GM23338 (cell line): ENCODE measurements at regions not wholly inside any gene's neighbourhood (a gene's known extent, or its start where the extent isn't known, plus 50 kb on each side); places are given as distances from the start of the nearest gene placed in this dataset.

Experiments
- CREB1 ChIP-seq: fragments of 250-450 bp; sonication (Bioruptor Pico); IDR thresholded peaks from 2 replicates; pipeline ENCODE4 v1.5.0; 2020; ENCODE audit warnings: low read depth, mild to moderate bottlenecking, moderate library complexity
- EZH2 ChIP-seq: fragments of 200-600 bp; sonication (generic); IDR thresholded peaks from one replicate; pipeline ENCODE4 v1.8.0; 2017; ENCODE audit warnings: antibody characterized with exemption, mild to moderate bottlenecking, low read depth; ENCODE audit not compliant: unreplicated experiment
- EZH2phosphoT487 ChIP-seq: fragments of 200-600 bp; sonication (generic); IDR thresholded peaks from one replicate; pipeline ENCODE4 v1.8.1; 2018; ENCODE audit warnings: antibody characterized with exemption; ENCODE audit not compliant: unreplicated experiment
- JUNB ChIP-seq: IDR thresholded peaks from one replicate; pipeline ENCODE4 v1.6.1; 2016; ENCODE audit warnings: antibody characterized with exemption; ENCODE audit not compliant: unreplicated experiment
- NANOG ChIP-seq: IDR thresholded peaks from 2 replicates; pipeline ENCODE4 v1.6.1; 2016; ENCODE audit warnings: antibody characterized with exemption, borderline replicate concordance
- POLR2AphosphoS5 ChIP-seq: IDR thresholded peaks from 2 replicates; pipeline ENCODE4 v1.6.1; 2016; ENCODE audit warnings: antibody characterized with exemption, low read depth
- STAT1 ChIP-seq: IDR thresholded peaks from one replicate; pipeline ENCODE4 v1.6.1; 2016; ENCODE audit warnings: antibody characterized with exemption; ENCODE audit not compliant: unreplicated experiment
- ZNF114 ChIP-seq: fragments of 250-450 bp; sonication (Bioruptor Pico); IDR thresholded peaks from 2 replicates; pipeline ENCODE4 v1.5.0; 2020; ENCODE audit warnings: mild to moderate bottlenecking, moderate library complexity
- ZNF331 ChIP-seq: fragments of 250-450 bp; sonication (Bioruptor Pico); IDR thresholded peaks from 2 replicates; pipeline ENCODE4 v1.5.0; 2020; ENCODE audit warnings: low read depth, mild to moderate bottlenecking, moderate library complexity
- TF ChIP-seq, protein P1 (sequence below): IDR thresholded peaks from one replicate; pipeline ENCODE4 v1.6.1; 2018; ENCODE audit warnings: antibody characterized with exemption; ENCODE audit not compliant: unreplicated experiment
- TF ChIP-seq, protein P2 (sequence below), 2 experiments: fragments of 200-600 bp in 1 of 2; sonication (generic) in 1 of 2; conservative IDR thresholded peaks; 2 replicates each; pipeline versions ENCODE4 v1.5.1 to v1.6.1; 2016 to 2017; ENCODE audit warnings: antibody characterized with exemption in 2 of 2, low read depth in 2 of 2, mild to moderate bottlenecking in 2 of 2, moderate library complexity in 1 of 2
- TF ChIP-seq, protein P3 (sequence below): IDR thresholded peaks from 2 replicates; pipeline ENCODE4 v1.6.1; 2016; ENCODE audit warnings: antibody characterized with exemption
- TF ChIP-seq, protein P4 (sequence below): fragments of 250-450 bp; sonication (Bioruptor Pico); IDR thresholded peaks from 2 replicates; pipeline ENCODE4 v1.5.0; 2020; ENCODE audit warnings: mild to moderate bottlenecking, moderate library complexity

DNA sequence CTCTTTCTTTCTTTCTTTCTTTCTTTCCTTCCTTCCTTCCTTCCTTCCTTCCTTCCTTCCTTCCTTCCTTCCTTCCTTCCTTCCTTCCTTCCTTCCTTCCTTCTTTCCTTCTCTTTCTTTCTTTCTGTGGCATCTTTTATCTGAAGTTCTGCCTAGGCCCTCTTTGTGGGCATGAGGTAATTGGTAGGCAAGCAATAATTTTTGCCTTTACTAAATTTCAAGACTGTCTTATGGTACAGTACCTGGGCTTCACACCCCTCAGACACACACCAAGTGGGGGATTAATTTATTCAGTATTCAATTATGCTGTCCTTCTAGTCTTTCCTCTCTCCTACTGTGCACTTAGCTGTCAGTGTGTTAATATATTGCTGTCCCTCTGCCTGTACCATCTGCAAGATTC lies 155.5 kb downstream of the OXSM start:
- TF ChIP-seq, protein P1, sequence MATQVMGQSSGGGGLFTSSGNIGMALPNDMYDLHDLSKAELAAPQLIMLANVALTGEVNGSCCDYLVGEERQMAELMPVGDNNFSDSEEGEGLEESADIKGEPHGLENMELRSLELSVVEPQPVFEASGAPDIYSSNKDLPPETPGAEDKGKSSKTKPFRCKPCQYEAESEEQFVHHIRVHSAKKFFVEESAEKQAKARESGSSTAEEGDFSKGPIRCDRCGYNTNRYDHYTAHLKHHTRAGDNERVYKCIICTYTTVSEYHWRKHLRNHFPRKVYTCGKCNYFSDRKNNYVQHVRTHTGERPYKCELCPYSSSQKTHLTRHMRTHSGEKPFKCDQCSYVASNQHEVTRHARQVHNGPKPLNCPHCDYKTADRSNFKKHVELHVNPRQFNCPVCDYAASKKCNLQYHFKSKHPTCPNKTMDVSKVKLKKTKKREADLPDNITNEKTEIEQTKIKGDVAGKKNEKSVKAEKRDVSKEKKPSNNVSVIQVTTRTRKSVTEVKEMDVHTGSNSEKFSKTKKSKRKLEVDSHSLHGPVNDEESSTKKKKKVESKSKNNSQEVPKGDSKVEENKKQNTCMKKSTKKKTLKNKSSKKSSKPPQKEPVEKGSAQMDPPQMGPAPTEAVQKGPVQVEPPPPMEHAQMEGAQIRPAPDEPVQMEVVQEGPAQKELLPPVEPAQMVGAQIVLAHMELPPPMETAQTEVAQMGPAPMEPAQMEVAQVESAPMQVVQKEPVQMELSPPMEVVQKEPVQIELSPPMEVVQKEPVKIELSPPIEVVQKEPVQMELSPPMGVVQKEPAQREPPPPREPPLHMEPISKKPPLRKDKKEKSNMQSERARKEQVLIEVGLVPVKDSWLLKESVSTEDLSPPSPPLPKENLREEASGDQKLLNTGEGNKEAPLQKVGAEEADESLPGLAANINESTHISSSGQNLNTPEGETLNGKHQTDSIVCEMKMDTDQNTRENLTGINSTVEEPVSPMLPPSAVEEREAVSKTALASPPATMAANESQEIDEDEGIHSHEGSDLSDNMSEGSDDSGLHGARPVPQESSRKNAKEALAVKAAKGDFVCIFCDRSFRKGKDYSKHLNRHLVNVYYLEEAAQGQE: no peak
- TF ChIP-seq, protein P2, sequence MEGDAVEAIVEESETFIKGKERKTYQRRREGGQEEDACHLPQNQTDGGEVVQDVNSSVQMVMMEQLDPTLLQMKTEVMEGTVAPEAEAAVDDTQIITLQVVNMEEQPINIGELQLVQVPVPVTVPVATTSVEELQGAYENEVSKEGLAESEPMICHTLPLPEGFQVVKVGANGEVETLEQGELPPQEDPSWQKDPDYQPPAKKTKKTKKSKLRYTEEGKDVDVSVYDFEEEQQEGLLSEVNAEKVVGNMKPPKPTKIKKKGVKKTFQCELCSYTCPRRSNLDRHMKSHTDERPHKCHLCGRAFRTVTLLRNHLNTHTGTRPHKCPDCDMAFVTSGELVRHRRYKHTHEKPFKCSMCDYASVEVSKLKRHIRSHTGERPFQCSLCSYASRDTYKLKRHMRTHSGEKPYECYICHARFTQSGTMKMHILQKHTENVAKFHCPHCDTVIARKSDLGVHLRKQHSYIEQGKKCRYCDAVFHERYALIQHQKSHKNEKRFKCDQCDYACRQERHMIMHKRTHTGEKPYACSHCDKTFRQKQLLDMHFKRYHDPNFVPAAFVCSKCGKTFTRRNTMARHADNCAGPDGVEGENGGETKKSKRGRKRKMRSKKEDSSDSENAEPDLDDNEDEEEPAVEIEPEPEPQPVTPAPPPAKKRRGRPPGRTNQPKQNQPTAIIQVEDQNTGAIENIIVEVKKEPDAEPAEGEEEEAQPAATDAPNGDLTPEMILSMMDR (conservative IDR thresholded peaks at IDR 0.05; ENCODE audit: low read depth in 2 of 2): no peak
- no peak for TF ChIP-seq POLR2AphosphoS5
- no peak for TF ChIP-seq CREB1 (CRISPR knock-in tag)
- TF ChIP-seq EZH2: no peak
- TF ChIP-seq, protein P3, sequence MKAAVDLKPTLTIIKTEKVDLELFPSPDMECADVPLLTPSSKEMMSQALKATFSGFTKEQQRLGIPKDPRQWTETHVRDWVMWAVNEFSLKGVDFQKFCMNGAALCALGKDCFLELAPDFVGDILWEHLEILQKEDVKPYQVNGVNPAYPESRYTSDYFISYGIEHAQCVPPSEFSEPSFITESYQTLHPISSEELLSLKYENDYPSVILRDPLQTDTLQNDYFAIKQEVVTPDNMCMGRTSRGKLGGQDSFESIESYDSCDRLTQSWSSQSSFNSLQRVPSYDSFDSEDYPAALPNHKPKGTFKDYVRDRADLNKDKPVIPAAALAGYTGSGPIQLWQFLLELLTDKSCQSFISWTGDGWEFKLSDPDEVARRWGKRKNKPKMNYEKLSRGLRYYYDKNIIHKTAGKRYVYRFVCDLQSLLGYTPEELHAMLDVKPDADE: no peak
- no peak for TF ChIP-seq EZH2phosphoT487
- TF ChIP-seq NANOG: no peak
- no peak for TF ChIP-seq JUNB
- no peak for TF ChIP-seq ZNF331 (CRISPR knock-in tag)
- TF ChIP-seq ZNF114 (CRISPR knock-in tag): no peak
- TF ChIP-seq STAT1: no peak
- TF ChIP-seq, protein P4, sequence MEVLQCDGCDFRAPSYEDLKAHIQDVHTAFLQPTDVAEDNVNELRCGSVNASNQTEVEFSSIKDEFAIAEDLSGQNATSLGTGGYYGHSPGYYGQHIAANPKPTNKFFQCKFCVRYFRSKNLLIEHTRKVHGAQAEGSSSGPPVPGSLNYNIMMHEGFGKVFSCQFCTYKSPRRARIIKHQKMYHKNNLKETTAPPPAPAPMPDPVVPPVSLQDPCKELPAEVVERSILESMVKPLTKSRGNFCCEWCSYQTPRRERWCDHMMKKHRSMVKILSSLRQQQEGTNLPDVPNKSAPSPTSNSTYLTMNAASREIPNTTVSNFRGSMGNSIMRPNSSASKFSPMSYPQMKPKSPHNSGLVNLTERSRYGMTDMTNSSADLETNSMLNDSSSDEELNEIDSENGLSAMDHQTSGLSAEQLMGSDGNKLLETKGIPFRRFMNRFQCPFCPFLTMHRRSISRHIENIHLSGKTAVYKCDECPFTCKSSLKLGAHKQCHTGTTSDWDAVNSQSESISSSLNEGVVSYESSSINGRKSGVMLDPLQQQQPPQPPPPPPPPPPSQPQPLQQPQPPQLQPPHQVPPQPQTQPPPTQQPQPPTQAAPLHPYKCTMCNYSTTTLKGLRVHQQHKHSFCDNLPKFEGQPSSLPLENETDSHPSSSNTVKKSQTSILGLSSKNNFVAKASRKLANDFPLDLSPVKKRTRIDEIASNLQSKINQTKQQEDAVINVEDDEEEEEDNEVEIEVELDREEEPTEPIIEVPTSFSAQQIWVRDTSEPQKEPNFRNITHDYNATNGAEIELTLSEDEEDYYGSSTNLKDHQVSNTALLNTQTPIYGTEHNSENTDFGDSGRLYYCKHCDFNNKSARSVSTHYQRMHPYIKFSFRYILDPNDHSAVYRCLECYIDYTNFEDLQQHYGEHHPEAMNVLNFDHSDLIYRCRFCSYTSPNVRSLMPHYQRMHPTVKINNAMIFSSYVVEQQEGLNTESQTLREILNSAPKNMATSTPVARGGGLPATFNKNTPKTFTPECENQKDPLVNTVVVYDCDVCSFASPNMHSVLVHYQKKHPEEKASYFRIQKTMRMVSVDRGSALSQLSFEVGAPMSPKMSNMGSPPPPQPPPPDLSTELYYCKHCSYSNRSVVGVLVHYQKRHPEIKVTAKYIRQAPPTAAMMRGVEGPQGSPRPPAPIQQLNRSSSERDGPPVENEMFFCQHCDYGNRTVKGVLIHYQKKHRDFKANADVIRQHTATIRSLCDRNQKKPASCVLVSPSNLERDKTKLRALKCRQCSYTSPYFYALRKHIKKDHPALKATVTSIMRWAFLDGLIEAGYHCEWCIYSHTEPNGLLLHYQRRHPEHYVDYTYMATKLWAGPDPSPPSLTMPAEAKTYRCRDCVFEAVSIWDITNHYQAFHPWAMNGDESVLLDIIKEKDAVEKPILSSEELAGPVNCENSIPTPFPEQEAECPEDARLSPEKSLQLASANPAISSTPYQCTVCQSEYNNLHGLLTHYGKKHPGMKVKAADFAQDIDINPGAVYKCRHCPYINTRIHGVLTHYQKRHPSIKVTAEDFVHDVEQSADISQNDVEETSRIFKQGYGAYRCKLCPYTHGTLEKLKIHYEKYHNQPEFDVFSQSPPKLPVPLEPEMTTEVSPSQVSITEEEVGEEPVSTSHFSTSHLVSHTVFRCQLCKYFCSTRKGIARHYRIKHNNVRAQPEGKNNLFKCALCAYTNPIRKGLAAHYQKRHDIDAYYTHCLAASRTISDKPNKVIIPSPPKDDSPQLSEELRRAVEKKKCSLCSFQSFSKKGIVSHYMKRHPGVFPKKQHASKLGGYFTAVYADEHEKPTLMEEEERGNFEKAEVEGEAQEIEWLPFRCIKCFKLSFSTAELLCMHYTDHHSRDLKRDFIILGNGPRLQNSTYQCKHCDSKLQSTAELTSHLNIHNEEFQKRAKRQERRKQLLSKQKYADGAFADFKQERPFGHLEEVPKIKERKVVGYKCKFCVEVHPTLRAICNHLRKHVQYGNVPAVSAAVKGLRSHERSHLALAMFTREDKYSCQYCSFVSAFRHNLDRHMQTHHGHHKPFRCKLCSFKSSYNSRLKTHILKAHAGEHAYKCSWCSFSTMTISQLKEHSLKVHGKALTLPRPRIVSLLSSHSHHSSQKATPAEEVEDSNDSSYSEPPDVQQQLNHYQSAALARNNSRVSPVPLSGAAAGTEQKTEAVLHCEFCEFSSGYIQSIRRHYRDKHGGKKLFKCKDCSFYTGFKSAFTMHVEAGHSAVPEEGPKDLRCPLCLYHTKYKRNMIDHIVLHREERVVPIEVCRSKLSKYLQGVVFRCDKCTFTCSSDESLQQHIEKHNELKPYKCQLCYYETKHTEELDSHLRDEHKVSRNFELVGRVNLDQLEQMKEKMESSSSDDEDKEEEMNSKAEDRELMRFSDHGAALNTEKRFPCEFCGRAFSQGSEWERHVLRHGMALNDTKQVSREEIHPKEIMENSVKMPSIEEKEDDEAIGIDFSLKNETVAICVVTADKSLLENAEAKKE (CRISPR knock-in tag): no peak
